Smooth muscle cell (in vitro differentiated cells): ENCODE measurements at regions not wholly inside any gene's neighbourhood (a gene's known extent, or its start where the extent isn't known, plus 50 kb on each side); places are given as distances from the start of the nearest gene placed in this dataset.
"Not testable (repeated sequence)": the region's sequence is repeated elsewhere in the genome, so short reads cannot be mapped to it uniquely, and the experiment has no call there.

Experiments
- DNase-seq: peaks from one replicate; lab custom pipeline; 2025; ENCODE audit not compliant: unreplicated experiment; lab: John Stamatoyannopoulos, UW
- H2AFZ ChIP-seq: fragments of 200-600 bp; sonication (generic); 2 replicates; pipeline ENCODE4 v1.6.0; 2016; ENCODE audit warnings: antibody characterized with exemption, low read depth, mild to moderate bottlenecking
- H3F3A ChIP-seq: fragments of 200-600 bp; sonication (generic); 2 replicates; pipeline ENCODE4 v1.6.0; 2017; ENCODE audit warnings: antibody characterized with exemption, low read depth
- H3K27ac ChIP-seq: fragments of 200-600 bp; sonication (generic); 2 replicates; pipeline ENCODE4 v1.5.1; 2016; ENCODE audit warnings: low read depth, mild to moderate bottlenecking
- H3K27me3 ChIP-seq: fragments of 200-600 bp; sonication (generic); 2 replicates; pipeline ENCODE4 v1.6.1; 2016; ENCODE audit warnings: low read depth, mild to moderate bottlenecking
- H3K36me3 ChIP-seq: fragments of 200-600 bp; sonication (generic); 2 replicates; pipeline ENCODE4 v1.5.1; 2016; ENCODE audit warnings: low read depth
- H3K4me1 ChIP-seq: fragments of 200-600 bp; sonication (generic); 2 replicates; pipeline ENCODE4 v1.5.1; 2016; ENCODE audit warnings: low read depth
- H3K4me2 ChIP-seq: fragments of 200-600 bp; sonication (generic); 2 replicates; pipeline ENCODE4 v1.6.0; 2016; ENCODE audit warnings: mild to moderate bottlenecking
- H3K4me3 ChIP-seq: fragments of 200-600 bp; sonication (generic); 2 replicates; pipeline ENCODE4 v1.5.1; 2016; ENCODE audit warnings: mild to moderate bottlenecking
- H3K79me2 ChIP-seq: fragments of 200-600 bp; sonication (generic); 2 replicates; pipeline ENCODE4 v1.6.0; 2016; ENCODE audit warnings: low read depth, mild to moderate bottlenecking
- H3K9ac ChIP-seq: fragments of 200-600 bp; sonication (generic); 2 replicates; pipeline ENCODE4 v1.6.0; 2016; ENCODE audit warnings: low read depth
- H3K9me3 ChIP-seq: fragments of 200-600 bp; sonication (generic); replicated peaks from 2 replicates; pipeline ENCODE4 v1.5.1; 2016; ENCODE audit warnings: low read depth
- H4K20me1 ChIP-seq: fragments of 200-600 bp; sonication (generic); 2 replicates; pipeline ENCODE4 v1.6.0; 2016; ENCODE audit warnings: low read depth
- WGBS: methylation state at CpG from one replicate; pipeline ENCODE4 v1.1.7; 2016; ENCODE audit warnings: low lambda C conversion rate; 5-methylcytosine and 5-hydroxymethylcytosine counted together
- TF ChIP-seq, protein P1 (sequence below): fragments of 200-600 bp; sonication (generic); IDR thresholded peaks from 2 replicates; pipeline ENCODE4 v1.5.1; 2017; ENCODE audit warnings: borderline replicate concordance, mild to moderate bottlenecking, antibody characterized with exemption; ENCODE audit not compliant: insufficient read depth, poor library complexity, severe bottlenecking

DNA sequence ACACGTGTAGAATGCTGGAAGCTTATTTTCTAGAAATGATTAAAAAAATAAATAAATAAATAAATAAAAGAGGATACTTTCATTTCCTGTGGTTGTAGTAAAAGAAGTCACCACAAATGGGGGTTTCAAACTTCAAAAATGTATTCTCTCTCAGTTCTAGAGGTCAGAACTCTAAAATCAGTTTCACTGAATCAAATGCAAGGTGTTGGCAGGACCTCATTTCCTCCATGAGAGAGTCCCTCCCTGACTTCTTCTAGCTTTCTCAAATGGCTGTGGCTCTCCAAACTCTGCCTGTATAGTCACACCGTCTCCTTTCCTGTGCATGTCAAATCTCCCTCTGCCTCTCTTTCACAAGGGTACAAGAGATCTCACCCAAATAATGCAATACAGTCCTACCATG, 312.6 kb upstream of the CXADR start:
- H3K79me2 ChIP-seq = no peaks in the 10 kb centered on the region
- H2AFZ ChIP-seq = no peak overlapping the region
- no peaks in the 10 kb centered on the region for H4K20me1 ChIP-seq
- no peaks in the 10 kb centered on the region for H3F3A ChIP-seq
- H3K4me2 ChIP-seq = no peak overlapping the region
- H3K36me3 ChIP-seq = no peaks in the 10 kb centered on the region
- no peaks in the 10 kb centered on the region for H3K9me3 ChIP-seq
- TF ChIP-seq, protein P1, sequence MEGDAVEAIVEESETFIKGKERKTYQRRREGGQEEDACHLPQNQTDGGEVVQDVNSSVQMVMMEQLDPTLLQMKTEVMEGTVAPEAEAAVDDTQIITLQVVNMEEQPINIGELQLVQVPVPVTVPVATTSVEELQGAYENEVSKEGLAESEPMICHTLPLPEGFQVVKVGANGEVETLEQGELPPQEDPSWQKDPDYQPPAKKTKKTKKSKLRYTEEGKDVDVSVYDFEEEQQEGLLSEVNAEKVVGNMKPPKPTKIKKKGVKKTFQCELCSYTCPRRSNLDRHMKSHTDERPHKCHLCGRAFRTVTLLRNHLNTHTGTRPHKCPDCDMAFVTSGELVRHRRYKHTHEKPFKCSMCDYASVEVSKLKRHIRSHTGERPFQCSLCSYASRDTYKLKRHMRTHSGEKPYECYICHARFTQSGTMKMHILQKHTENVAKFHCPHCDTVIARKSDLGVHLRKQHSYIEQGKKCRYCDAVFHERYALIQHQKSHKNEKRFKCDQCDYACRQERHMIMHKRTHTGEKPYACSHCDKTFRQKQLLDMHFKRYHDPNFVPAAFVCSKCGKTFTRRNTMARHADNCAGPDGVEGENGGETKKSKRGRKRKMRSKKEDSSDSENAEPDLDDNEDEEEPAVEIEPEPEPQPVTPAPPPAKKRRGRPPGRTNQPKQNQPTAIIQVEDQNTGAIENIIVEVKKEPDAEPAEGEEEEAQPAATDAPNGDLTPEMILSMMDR = no peak
- no peak overlapping the region for H3K27ac ChIP-seq
- WGBS = 91% methylated on average over 2 of the region's 2 CpGs
- no peak overlapping the region for H3K4me3 ChIP-seq
- H3K9ac ChIP-seq = no peak overlapping the region
- no peaks in the 10 kb centered on the region for H3K4me1 ChIP-seq
- no peak for DNase-seq
- no peaks in the 10 kb centered on the region for H3K27me3 ChIP-seq

DNA sequence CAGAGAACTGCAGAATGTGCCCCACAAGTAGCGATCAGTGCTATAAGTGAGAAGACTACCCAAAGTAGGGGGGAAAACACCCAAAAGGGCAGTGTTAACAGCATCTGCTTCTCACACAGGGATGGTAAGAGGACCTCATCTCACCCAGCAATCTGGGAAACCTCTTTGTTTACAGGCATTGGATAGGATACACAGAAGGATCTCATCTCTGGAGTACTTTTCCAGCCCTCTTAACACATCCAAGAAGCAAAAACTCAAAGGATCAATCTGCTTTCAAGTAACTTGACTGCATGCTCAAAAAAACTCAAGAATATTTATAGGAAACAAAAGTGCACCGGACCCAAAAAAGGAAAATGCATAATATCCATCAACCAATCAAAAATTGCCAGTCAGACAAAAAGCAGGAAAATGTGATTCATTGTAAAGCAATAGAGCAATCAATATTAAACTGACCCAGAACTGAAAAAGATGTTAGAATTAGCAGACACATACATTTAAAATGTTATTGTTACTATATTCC, 311.0 kb upstream of the CXADR start:
- no peak overlapping the region for H3K27ac ChIP-seq

DNA sequence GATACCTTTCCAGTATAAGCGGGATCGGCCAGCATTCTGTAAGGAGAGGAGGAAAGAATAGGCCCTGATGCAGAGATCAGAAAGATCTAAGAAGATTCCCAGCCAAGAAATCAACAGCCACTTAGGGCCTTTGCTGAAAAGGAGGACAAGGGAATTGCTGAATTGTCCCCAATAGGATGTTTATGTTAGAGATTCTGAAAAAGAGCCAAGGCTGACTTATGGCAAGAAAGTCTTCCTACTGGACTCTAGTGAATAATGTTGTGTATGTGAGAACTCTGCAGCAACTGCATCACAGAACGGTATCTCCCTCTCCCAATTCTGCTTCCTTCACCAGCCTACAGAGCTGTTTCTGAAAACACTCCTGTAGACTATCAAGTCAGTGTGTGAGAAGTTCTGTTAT, 298.0 kb upstream of the CXADR start:
- Histone ChIP-seq H3K9me3 (no peaks in the 10 kb centered on the region), H3K79me2 (no peaks in the 10 kb centered on the region), H3F3A (no peaks in the 10 kb centered on the region), H3K27me3 (no peaks in the 10 kb centered on the region), H3K4me1 (no peaks in the 10 kb centered on the region), H3K4me2 (no peak overlapping the region), H3K9ac (no peak overlapping the region), H3K36me3 (no peaks in the 10 kb centered on the region), H3K4me3 (no peak overlapping the region), H3K27ac (no peak overlapping the region), H2AFZ (no peak overlapping the region), H4K20me1 (no peaks in the 10 kb centered on the region)
- TF ChIP-seq, protein P1 = no peak
- WGBS = 94% methylated on average over 3 of the region's 3 CpGs
- DNase-seq = no peak

More for the DNA sequence above, 311.0 kb upstream of the CXADR start:
- Histone ChIP-seq H3K4me1 (no peaks in the 10 kb centered on the region), H2AFZ (no peak overlapping the region), H4K20me1 (no peaks in the 10 kb centered on the region), H3K9ac (no peak overlapping the region), H3K36me3 (no peaks in the 10 kb centered on the region), H3K4me2 (no peak overlapping the region), H3K79me2 (no peaks in the 10 kb centered on the region), H3F3A (no peaks in the 10 kb centered on the region), H3K4me3 (no peak overlapping the region), H3K27me3 (no peaks in the 10 kb centered on the region), H3K9me3 (no peaks in the 10 kb centered on the region)
- DNase-seq = no peak
- TF ChIP-seq, protein P1 = no peak
- 89% methylated on average over 2 of the region's 2 CpGs for WGBS

DNA sequence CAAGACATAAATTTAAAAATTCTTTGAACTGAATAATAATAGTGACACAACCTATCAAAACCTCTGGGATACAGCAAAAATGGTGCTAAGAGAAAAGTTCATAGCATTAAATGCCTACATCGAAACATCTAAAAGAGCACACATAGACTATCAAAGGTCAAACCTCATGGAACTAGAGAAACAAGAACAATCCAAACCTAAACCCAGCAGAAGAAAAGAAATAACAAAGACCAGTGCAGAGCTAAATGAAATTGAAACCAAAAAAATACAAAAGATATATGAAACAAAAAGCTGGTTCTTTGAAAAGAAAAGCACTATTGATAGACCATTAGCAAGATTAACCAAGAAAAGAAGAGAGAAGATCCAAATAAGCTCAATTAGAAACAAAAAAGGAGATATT, 293.8 kb upstream of the CXADR start:
- not testable (repeated sequence) for H2AFZ ChIP-seq, H3K4me2 ChIP-seq, DNase-seq, H3K79me2 ChIP-seq, H3K4me1 ChIP-seq, H3K27ac ChIP-seq, H3K4me3 ChIP-seq, H3K9ac ChIP-seq, H3K36me3 ChIP-seq, H3K9me3 ChIP-seq, H3K27me3 ChIP-seq, H3F3A ChIP-seq, H4K20me1 ChIP-seq
- WGBS = 96% methylated on average over 1 of the region's 1 CpG
